Ishikawa (cell line): ENCODE measurements at regions not wholly inside any gene's neighbourhood (a gene's known extent, or its start where the extent isn't known, plus 50 kb on each side); places are given as distances from the start of the nearest gene placed in this dataset.

Source experiments
- CEBPB ChIP-seq: IDR thresholded peaks from 2 replicates; pipeline ENCODE4 v1.6.1; 2012
- TAF1 ChIP-seq: IDR thresholded peaks from 2 replicates; pipeline ENCODE4 v1.6.1; 2012; ENCODE audit warnings: low read depth, mild to moderate bottlenecking
- TCF12 ChIP-seq: IDR thresholded peaks from 2 replicates; pipeline ENCODE4 v1.6.1; 2012; ENCODE audit warnings: low read depth
- TF ChIP-seq, protein P1 (sequence below): IDR thresholded peaks from 2 replicates; pipeline ENCODE4 v1.6.1; 2012; ENCODE audit warnings: low read depth, mild to moderate bottlenecking

DNA sequence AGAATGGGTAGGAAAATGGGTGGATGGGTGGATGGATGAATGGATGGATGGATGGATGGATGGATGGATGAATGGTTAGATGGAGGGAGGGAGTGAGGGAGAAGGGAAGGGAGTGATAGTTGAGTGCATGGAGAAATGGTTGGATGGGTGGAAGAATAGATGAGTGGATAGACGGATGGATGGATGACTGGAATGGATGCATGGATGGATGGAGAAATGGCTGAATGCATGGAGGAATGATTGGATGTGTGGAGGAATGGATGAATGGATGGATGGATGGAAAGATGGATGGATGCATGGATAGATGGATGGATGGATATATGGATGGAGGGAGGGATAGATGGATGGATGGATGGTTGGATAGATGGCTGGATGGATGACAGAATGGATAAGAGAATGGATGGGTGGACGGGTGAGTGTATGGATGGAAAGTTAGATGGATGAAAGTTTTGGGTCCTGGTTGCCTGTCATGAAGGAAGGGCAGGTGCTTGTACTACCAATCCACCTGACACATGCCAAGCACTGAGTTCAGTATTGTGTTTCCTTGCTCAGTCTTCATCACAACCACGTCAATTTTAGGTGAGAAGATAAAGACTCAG, 286.5 kb upstream of the RTL1 start:
- no peak for TF ChIP-seq CEBPB
- no peak for TF ChIP-seq TAF1
- no peak for TF ChIP-seq TCF12
- TF ChIP-seq, protein P1, sequence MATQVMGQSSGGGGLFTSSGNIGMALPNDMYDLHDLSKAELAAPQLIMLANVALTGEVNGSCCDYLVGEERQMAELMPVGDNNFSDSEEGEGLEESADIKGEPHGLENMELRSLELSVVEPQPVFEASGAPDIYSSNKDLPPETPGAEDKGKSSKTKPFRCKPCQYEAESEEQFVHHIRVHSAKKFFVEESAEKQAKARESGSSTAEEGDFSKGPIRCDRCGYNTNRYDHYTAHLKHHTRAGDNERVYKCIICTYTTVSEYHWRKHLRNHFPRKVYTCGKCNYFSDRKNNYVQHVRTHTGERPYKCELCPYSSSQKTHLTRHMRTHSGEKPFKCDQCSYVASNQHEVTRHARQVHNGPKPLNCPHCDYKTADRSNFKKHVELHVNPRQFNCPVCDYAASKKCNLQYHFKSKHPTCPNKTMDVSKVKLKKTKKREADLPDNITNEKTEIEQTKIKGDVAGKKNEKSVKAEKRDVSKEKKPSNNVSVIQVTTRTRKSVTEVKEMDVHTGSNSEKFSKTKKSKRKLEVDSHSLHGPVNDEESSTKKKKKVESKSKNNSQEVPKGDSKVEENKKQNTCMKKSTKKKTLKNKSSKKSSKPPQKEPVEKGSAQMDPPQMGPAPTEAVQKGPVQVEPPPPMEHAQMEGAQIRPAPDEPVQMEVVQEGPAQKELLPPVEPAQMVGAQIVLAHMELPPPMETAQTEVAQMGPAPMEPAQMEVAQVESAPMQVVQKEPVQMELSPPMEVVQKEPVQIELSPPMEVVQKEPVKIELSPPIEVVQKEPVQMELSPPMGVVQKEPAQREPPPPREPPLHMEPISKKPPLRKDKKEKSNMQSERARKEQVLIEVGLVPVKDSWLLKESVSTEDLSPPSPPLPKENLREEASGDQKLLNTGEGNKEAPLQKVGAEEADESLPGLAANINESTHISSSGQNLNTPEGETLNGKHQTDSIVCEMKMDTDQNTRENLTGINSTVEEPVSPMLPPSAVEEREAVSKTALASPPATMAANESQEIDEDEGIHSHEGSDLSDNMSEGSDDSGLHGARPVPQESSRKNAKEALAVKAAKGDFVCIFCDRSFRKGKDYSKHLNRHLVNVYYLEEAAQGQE, result no peak
